ENCODE measurements at regions not wholly inside any gene's neighbourhood (a gene's known extent, or its start where the extent isn't known, plus 50 kb on each side); places are given as distances from the start of the nearest gene placed in this dataset.
"Not testable (repeated sequence)": the region's sequence is repeated elsewhere in the genome, so short reads cannot be mapped to it uniquely, and the experiment has no call there.

DNA sequence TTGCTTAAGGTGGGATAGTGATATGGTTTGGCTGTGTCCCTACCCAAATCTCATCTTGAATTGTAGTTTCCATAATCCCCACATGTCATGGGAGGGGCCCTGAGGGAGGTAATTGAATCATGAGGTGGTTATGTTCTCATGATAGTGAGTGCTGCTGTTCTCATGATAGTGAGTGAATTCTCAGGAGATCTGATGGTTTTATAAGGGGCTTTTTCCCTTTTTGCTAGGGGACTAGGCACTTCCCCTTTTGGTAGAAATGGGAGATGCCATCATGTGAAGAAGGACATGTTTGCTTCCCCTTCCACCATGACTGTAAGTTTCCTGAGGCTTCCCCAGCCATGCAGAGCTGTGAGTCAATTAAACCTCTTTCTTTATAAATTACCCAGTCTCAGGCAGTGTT lies 137.5 kb downstream of the DUSP10 start:
- not testable (repeated sequence) for DNase-seq

- DNase-seq: no peak
Observed at GRCh38 chr1:221604948-221605347, 136.9 kb downstream of the DUSP10 start.

GRCh38 chr1:221605569-221605968 lies 136.3 kb downstream of the DUSP10 start:
- no peak for DNase-seq

GRCh38 chr1:221606256-221606655 lies 135.6 kb downstream of the DUSP10 start:
- DNase-seq: no peak

DNA sequence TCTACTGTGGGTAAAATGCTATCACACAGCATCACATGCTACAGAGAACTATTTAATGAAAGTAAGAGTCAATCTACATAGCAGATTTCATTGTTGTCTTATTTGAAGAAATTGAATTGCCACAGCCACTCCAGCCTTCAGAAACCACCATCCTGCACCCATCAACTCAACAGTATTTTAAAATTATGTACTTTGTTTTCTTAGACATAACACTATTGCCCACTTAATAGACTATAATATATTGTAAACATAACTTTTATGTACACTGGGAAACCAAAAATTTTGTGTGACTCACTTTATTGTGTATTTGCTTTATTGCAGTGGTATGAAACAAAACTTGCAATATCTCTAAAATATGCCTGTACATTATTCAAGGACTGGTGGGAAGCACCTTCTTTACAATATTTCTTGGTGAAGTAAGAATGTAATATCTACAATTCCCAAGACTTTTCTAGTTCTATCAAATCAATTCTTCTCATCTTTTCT lies 133.0 kb downstream of the DUSP10 start:
- DNase-seq: no peak

- DNase-seq: no peak
Observed at GRCh38 chr1:221611656-221612046, 130.2 kb downstream of the DUSP10 start.

- DNase-seq: no peak
Observed at GRCh38 chr1:221612047-221612777, 129.7 kb downstream of the DUSP10 start.

DNA sequence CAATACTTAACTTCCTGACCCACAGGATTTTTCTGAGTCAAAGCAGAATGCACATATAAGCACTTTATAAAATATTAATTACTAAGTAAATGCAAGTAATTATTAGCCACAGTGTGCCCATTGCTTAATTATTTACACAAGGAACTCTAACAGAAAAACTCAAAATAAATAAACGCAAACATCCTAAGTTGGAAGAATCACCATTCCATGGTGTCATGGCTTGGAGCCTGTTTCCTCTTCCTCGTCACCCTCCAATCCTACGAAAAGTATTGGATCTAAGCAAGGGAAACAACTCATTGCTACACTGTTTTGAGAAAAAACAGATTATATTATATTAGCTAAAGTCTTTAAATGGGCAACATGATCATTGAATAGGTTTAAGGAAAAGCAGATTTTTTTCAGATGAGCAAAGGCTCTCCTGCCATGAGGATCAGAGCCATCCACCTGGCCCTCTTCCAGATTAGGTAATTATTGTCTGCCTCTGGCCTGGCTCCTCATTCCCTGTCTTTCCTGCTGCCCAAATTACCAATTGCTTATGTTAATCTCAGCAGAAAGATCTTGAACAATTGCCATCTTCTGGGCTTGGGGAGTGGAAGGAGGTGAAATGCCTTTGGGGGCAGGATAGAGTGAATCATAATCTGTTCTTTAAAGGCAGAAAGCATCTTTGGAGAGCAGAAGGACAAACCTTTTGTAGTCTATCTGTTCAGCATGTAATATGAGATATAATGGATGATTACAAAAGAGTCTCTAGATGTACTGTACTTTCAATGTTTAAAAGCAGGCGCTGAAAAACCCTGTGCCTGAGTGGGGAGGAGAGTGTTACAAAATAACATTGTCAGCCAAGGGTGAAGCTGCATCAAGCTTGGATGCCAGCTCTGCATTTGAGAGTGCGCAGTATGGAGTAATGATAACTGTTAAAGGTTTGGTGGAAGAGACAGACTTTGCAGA lies 121.2 kb downstream of the DUSP10 start:
- DNase-seq: no peak

- DNase-seq: no peak
Observed at GRCh38 chr1:221621683-221622082, 120.2 kb downstream of the DUSP10 start.

- no peak for DNase-seq
Observed at GRCh38 chr1:221622389-221622788, 119.5 kb downstream of the DUSP10 start.

- DNase-seq: no peak
Observed at GRCh38 chr1:221625026-221625425, 116.9 kb downstream of the DUSP10 start.

- DNase-seq: no peak
Observed at GRCh38 chr1:221626041-221626440, 115.8 kb downstream of the DUSP10 start.

- DNase-seq: no peak
Observed at GRCh38 chr1:221630236-221630635, 111.7 kb downstream of the DUSP10 start.

DNA sequence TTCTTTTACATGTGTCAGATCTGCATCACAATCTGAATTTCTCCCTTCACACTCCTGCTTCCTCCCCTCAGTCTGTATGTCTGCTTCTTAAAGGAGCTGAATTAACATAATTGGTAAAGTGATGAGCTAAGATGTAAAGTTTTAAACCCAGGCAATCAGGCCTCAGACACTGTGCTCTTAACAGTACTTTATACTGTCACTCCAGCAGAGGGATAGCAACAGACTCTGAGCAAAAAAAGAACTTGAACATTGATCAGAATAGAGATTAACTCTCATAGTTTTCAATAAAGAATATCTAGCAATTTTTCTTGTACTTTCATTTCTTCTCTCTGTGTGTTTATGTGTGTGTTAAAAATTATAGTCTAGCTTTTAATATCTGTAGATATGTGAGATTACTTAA lies 110.3 kb downstream of the DUSP10 start:
- DNase-seq: no peak

DNA sequence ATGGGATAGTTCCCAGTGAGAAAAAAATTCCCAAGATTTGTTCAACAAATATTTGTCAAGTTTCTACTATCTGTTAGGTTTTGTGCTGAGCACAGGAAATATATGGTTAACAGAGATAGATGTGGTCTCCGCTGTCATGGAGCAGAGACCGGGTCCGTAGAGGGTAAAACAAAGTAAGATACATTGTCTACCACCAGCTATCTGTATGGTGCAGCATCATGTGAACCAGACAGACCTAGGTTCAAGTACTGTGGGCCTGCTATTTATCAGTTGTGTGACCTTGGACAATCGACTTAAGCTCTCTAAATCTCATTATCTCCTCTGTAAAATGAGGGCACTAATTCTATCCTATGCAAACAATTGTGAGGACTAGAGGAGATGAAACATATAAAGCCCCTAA lies 109.8 kb downstream of the DUSP10 start:
- no peak for DNase-seq

GRCh38 chr1:221633841-221634409 lies 108.0 kb downstream of the DUSP10 start:
- no peak for DNase-seq

GRCh38 chr1:221634606-221635005 lies 107.3 kb downstream of the DUSP10 start:
- DNase-seq: no peak

GRCh38 chr1:221635305-221635704 lies 106.6 kb downstream of the DUSP10 start:
- no peak for DNase-seq

- DNase-seq: no peak
Observed at GRCh38 chr1:221636096-221636495, 105.8 kb downstream of the DUSP10 start.

DNA sequence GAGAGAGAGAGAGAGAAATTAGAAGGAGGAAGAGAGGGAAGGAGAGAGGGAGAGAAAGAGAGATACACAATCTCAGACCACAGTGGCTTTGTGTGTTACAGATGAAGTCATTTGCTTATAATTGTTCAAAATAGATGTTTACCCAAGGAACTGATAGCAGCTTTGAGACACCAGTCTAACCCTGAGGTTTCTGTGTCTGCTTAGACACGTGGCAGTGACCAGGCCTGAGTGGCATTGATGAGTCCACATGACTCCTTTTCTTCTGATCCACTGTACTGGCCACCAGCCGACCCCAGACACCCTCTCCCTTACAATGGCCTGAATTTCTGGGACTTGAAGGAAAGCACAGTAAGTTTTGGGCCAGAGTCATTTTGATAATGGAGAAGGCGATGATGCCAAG lies 104.9 kb downstream of the DUSP10 start:
- DNase-seq: no peak

DNA sequence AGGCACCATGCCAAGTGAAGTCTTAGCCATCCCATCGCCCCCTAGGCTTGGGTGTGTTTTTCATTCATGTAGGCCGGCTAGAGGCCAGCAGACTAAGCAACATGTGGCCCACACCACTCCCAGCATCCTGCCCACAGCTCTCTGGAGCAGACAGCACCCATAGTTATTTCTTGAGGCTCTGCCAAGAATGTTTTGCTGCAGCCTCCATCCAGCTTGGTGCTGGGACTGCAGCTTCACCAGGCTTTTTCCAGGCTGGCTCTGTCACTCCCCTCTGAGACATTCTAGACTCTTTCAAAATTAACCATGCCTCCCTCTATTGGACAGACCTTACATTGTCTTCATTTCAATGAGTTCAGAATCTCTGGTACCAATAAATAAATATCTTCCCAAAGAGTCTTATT lies 104.2 kb downstream of the DUSP10 start:
- no peak for DNase-seq

GRCh38 chr1:221638595-221638994 lies 103.3 kb downstream of the DUSP10 start:
- DNase-seq: no peak

GRCh38 chr1:221641811-221642210 lies 100.1 kb downstream of the DUSP10 start:
- no peak for DNase-seq
